ENCODE measurements at regions not wholly inside any gene's neighbourhood (a gene's known extent, or its start where the extent isn't known, plus 50 kb on each side); places are given as distances from the start of the nearest gene placed in this dataset.

DNA sequence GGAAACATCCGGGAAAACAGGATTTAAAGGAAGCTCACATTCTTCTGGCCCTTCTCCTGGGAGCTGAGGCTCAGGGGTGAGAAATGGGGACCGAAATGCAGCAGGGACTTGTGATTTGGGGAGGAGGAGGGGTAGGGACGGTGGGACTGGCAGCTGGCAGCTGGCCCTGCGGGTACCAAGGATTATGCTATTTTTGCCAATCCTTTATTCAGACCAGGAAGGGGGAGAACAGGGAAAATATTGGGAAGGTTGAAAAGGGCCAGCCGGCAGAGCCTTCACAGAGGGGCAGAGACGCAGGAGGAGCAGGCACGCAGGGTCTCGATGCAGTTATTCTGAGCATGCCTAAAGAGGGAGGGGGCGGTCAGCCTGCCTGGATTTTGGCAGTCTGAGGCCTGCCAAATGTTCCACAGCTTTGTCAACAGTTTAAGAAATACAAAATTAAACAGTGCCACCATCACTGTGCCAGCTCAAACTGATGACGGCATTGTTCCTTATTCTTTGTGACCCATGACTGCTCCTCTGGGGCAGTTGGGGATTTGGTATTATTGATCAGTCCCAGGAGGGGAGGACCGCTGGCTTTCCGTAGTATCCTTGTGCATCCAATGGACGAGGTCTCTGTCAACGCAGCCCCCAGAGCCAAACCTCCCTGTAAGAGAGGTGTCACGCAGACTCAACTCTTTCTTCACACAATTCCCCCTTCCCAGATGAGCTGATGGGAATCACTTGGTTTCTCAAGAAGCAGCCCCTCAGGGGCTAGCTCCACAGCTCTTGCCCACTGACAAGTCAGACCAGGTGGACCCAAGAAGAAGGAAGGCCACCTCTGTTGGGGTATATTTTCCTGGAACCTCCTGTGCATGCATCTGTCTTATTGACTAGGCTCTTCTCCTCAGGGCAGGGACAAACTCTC is 553.3 kb downstream of the BNC2 start:
- TF ChIP-seq, protein P1, sequence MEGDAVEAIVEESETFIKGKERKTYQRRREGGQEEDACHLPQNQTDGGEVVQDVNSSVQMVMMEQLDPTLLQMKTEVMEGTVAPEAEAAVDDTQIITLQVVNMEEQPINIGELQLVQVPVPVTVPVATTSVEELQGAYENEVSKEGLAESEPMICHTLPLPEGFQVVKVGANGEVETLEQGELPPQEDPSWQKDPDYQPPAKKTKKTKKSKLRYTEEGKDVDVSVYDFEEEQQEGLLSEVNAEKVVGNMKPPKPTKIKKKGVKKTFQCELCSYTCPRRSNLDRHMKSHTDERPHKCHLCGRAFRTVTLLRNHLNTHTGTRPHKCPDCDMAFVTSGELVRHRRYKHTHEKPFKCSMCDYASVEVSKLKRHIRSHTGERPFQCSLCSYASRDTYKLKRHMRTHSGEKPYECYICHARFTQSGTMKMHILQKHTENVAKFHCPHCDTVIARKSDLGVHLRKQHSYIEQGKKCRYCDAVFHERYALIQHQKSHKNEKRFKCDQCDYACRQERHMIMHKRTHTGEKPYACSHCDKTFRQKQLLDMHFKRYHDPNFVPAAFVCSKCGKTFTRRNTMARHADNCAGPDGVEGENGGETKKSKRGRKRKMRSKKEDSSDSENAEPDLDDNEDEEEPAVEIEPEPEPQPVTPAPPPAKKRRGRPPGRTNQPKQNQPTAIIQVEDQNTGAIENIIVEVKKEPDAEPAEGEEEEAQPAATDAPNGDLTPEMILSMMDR (IDR thresholded peaks at IDR 0.05; ENCODE audit: borderline replicate concordance, extremely low read depth, low read length, poor library complexity, severe bottlenecking) = no peak
- TF ChIP-seq EZH2 (IDR thresholded peaks at IDR 0.05; ENCODE audit: borderline replicate concordance, low read depth, low read length, severe bottlenecking) = no peak

Data from DND-41 (cell line).